NCI-H2029 (cell line): ENCODE measurements at regions not wholly inside any gene's neighbourhood (a gene's known extent, or its start where the extent isn't known, plus 50 kb on each side); places are given as distances from the start of the nearest gene placed in this dataset.

Experiments
- DNase-seq: peaks from one replicate; lab custom pipeline; 2025; lab: John Stamatoyannopoulos, UW

- DNase-seq = no peak
These were observed 398.3 kb downstream of the SEC16B start for GRCh38 chr1:177571485-177572076.

DNA sequence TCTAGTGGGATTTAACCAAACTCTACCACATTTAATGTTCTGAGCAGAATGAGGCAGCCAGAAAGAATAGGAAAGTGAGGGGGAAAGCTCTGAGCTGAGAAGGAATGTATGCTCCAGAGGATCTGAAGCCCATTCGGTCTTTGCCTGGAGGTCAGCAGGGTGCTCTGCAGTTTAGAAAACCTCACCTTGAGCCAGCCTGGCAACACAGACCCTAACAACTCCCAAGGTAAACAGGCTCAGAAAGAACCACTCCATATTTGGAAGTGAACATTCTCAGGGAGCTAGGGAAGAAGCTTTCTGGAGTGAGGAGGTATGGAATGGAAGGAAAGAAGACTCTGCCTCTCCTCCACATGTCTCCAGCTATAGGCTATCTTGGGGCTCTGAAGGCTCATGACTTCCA is 398.8 kb downstream of the SEC16B start:
- DNase-seq = no peak

DNA sequence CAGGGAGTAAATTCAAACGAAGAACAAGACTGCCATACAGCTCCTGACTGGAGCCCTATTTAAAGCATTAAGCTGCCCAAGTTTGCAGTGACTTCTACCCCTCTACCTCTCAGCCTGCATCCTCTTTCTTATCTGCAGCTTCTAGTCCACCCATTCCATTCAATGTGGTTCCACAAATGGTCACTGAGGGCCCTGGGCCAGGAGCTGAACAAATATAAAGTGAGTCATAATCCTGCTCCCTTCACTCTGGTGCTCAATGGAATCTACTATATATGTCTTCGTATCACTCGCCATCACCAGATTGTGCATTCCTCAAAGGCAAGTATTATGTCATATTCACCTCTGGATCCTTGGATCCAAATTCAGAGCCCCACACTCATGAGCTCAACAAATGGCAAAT is 398.7 kb downstream of the BRINP2 start:
- DNase-seq = no peak

DNA sequence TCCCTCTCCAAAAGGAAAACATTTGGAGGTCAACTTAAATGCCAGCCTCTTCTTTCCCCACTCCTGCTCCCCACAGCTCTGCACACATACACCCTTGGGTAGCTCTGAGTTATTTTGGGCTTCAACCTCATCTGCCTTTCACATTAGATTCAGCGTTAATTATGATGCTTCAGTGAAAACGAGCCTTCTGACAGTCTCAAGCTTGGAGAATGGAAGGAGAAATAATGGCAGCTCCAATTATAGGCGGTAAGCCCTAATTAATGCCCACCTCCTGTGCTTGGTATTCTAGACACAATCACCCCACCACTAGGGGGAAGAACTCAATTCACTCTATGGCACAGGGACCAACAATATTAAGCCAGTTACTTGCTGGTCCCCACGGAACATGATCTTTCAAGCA is 397.9 kb downstream of the BRINP2 start:
- DNase-seq = no peak

- DNase-seq = no peak
These were observed 396.6 kb downstream of the BRINP2 start for GRCh38 chr1:177567393-177567792.

GRCh38 chr1:177566495-177566894 is 395.7 kb downstream of the BRINP2 start:
- no peak for DNase-seq

DNA sequence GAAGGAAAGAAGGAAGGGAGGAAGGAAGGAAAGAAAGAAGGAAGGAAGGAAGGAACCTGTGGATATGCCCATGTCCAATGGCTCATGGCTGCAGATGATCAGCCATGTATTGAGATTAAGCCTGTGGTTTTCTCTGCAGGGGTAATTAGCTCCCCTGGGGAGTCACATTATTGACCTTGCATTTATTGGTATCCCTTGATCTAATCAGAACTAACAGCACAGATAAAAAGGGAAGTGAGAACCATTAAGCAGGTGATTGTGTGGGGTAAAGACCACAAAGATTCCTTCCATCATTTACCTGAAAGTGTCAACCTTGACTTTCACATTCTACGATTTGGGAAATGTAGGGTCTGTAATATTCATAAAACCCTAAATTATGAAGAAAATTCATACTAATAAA is 390.7 kb downstream of the BRINP2 start:
- DNase-seq = no peak

- no peak for DNase-seq
These were observed 387.6 kb downstream of the BRINP2 start for GRCh38 chr1:177558372-177558771.

DNA sequence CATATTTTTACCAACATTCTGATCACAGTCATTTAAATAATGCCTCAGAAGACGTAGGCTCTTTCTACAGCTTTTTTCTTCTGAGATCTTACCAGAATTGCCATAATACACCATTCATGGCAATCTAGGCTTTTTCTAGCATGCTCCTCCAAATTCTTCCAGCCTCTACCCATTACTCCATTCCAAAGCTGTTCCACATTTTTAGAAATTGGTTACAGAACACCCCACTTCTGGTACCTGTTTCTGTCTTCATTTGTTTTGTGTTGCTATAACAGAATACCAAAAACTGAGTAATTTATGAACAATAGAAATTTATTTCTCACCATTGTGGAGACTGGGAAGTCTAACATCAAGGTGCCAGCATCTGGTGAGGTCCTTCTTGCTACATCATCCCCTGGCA is 385.4 kb downstream of the BRINP2 start:
- DNase-seq = no peak

- DNase-seq = no peak
These were observed 376.4 kb downstream of the BRINP2 start for GRCh38 chr1:177547200-177547599.

DNA sequence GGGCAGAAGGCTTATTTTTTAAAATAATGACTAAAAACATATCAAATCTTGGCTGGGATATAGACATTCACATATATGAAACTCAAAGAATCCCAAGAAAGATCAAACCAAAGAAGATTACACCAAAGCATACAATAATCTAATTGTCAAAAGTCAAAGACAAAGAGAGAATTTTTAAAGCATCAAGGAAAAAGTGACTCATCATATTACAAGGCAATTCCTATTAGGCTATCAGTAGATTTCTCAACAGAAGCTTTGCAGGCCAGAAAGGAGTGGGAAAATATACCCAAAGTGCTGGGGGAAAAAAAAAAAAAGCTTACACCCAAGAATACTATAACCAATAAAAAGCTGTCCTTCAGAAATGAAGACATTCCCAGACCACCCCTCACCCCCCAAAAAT is 375.6 kb downstream of the BRINP2 start:
- DNase-seq = no peak

- DNase-seq = no peak
These were observed 355.4 kb downstream of the BRINP2 start for GRCh38 chr1:177526201-177526600.

DNA sequence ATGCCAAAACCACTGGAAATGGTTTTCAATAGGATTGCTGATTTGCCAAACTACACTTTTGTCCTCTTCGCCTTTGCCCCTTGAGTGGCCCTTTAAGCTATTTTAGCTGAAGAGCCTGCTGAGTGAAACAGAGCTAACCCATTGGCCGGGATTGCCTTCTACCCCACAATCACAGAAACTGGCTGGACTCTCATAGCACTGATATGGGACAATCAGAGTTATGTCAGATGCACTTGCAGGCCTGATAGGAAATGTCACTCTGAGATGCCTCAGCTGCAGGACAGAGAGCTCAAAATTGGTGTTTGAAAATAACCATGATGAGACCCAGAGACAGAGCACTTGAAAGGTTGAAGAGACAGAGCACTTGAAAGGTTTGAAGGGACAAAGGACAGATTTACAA is 354.4 kb downstream of the BRINP2 start:
- DNase-seq = no peak

DNA sequence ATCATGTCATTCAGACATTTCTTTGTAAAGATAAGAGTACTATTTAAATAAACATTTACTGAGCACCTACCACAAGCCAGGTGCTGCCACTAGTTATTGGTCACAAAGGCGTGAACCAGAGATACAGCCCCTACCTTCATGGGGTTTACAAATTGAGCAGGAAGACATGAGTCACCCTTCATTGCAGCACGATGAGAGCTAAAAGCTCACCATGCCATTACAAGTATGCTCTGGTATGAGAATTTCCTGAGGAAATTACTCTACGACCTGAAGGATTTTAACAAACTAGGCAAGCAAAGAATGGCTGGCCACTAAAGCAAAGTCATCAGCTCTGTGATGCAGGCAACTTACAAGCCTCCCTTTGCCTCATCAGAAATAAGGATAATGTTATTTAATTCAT is 346.8 kb downstream of the BRINP2 start:
- no peak for DNase-seq

DNA sequence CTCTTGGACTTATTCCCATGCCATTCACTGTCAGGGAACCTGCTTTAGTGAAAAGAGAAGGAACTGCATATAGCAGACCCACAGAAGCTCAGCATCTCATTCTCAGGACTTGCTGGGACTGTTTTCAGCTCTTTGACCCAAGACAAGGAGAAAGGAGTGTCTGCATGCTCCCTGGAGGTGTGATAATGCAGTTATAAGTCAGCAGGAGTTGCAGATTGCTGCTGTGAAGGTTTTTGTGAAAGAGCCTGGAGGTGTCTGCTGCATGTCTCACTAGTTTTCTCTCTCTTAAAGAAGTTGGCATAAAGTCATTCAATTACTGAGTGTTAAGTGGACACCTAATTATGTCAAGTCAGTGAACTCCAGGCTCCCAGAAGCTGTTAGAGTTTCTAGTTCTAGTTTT is 343.4 kb downstream of the BRINP2 start:
- no peak for DNase-seq

DNA sequence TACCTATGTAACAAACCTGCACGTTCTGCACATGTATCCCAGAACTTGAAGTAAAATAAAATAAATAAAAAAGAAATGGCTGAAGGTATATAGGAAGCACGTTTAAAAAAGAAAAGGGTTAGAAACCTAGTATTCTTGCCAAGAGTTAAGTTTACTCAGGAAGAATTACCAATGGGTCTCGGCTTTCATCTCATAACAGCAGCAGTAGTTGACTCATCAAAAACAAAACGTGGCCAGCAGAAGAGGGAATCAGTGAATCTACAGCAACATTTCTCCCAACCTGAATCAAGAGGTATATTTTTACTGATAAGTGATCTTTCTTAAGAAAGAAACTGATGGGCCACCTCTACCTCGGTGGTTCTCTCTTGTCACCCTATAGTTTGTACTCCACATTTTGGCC is 340.3 kb downstream of the BRINP2 start:
- no peak for DNase-seq

- no peak for DNase-seq
These were observed 335.3 kb downstream of the BRINP2 start for GRCh38 chr1:177505905-177506590.

DNA sequence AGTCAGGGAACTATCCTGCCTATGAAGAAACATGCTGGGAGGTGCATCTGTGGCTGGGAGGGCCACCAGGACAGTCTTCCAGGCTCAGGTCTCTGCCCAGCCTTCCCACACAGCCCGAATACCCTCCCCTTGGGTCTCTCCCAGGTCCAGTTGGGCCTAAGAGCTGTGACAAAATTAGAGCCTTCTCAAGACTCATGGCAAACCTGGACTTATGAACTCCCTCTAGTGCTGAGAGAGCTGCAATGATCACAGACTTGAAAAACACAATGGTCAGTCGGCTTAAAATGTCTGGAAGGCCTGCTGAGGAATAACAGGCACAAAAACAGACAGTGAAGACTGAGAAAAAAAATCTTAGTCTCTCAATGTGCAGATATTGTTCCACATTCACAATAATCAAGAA is 325.1 kb downstream of the BRINP2 start:
- DNase-seq = no peak

- no peak for DNase-seq
These were observed 320.0 kb downstream of the BRINP2 start for GRCh38 chr1:177490786-177491185.

GRCh38 chr1:177490036-177490639 is 319.4 kb downstream of the BRINP2 start:
- no peak for DNase-seq

DNA sequence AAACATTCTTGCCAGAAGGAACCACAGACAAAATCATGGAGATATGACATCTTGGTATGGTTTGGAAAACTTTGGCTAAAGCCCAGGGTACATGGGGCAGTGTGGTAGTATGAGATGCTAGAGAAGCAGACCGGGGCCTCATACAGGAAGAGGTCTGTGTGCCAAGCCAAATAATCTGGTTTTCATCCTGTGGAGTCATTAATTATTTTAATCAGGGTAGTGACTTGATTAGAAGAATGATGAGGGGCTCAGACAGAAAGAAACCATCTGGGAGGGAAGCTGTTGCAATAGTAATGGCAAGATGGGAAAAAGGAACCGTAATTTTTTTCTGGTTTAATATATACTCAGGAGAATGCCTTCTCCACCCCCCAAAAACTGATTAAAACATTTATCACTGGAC is 318.0 kb downstream of the BRINP2 start:
- no peak for DNase-seq

DNA sequence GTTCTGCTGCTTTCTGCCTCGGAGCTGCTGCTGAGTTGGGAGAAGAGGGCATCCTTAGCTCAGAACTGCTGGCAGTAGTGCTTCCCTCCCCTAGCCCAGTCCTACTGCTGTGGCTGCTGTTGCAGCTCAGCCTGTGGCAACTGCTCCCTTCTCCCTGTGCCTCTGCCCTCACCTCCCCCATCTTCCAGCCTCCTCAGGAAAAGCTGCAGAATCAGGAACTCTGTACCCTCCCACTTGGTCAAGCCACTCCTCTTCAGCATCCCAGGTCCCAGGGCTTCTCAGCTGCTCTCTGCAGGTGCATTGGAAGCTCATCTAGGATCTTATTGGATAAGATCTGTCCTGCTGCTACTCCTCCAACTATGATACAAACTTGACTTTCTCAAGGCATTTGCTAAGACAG is 316.7 kb downstream of the BRINP2 start:
- no peak for DNase-seq

DNA sequence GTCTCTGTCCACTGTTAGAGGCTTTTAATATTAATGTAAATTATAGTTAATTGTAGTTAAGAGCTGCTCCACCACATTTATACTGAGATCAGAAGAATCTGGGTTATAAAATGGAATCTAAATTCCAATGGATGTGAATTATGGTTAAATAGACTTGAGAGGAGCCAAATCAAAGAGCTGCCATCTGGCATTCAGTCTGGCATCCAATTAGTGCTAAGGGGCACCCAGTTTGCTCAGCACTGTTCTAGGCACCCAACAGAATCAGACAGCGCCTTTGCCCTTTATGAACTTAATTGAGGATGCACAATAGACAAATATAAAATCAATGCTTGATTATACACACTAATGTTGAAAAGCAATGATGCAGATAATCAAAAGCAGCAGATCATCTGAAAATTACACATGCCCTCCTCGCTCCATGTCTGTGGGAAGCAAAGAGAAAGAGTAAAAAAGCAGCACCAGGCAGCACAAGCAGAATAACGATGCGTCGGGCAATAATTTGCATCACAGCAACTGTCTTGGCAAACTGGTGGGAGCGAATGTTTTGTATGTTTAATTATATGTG is 310.1 kb downstream of the BRINP2 start:
- DNase-seq = no peak
